ENCODE measurements at regions not wholly inside any gene's neighbourhood (a gene's known extent, or its start where the extent isn't known, plus 50 kb on each side); places are given as distances from the start of the nearest gene placed in this dataset.

DNA sequence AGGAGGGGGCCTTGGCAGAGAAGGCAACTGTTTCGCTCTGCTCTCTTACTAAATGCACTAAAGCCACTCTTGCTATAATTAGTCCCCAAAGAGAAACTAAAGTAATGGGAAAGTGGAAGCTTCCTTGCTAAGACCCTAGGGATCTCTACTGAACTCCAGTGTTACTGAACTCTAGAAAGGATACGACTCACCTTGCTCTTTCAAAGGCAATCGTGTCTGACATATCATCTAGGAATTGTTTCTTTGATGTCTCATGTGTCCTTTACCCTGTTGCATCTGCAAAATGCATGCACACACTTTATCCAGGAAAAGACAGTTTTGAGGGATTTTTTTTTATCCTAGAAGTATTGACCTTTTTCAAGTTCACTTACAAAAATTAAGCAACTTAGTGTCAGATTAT lies 148.1 kb upstream of the FAM9B start:
- no peak for DNase-seq
- no peak overlapping the region for H3K4me3 ChIP-seq
- no peaks in the 10 kb centered on the region for H3K4me1 ChIP-seq (ENCODE audit: low read depth)
- TF ChIP-seq, protein P1, sequence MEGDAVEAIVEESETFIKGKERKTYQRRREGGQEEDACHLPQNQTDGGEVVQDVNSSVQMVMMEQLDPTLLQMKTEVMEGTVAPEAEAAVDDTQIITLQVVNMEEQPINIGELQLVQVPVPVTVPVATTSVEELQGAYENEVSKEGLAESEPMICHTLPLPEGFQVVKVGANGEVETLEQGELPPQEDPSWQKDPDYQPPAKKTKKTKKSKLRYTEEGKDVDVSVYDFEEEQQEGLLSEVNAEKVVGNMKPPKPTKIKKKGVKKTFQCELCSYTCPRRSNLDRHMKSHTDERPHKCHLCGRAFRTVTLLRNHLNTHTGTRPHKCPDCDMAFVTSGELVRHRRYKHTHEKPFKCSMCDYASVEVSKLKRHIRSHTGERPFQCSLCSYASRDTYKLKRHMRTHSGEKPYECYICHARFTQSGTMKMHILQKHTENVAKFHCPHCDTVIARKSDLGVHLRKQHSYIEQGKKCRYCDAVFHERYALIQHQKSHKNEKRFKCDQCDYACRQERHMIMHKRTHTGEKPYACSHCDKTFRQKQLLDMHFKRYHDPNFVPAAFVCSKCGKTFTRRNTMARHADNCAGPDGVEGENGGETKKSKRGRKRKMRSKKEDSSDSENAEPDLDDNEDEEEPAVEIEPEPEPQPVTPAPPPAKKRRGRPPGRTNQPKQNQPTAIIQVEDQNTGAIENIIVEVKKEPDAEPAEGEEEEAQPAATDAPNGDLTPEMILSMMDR (IDR thresholded peaks at IDR 0.05) = no peak
- H3K9me3 ChIP-seq = no peaks in the 10 kb centered on the region
- ATAC-seq = no peak
- no peaks in the 10 kb centered on the region for H3K36me3 ChIP-seq (ENCODE audit: low read depth)
- intact Hi-C loops (cut with DNase I, micrococcal nuclease) = no loop called here

DNA sequence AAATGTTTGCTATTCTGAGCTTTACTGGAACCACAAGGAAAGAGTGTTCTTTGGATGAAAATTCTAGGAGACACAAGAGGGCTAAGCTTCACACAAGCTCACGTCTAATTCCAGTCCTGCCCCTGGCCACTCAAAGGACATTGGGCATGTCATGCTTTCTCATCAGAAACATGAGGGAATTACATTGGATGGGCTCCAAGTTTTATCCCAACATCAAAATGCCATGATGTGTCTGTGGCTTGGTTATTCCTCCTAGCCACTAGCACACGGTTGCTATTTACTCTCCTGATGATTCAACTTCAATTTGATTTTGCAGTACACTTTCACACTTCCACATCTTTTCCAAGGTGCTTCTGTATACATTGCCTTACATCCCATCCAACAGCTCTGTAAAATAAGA lies 149.6 kb upstream of the FAM9B start:
- intact Hi-C loops (cut with DNase I, micrococcal nuclease) = no loop called here
- no peak for ATAC-seq
- DNase-seq = no peak
- H3K4me3 ChIP-seq = no peak overlapping the region
- no peaks in the 10 kb centered on the region for H3K4me1 ChIP-seq (ENCODE audit: low read depth)
- no peaks in the 10 kb centered on the region for H3K36me3 ChIP-seq (ENCODE audit: low read depth)
- no peaks in the 10 kb centered on the region for H3K9me3 ChIP-seq
- TF ChIP-seq, protein P1 (IDR thresholded peaks at IDR 0.05) = no peak

- DNase-seq (no peak), ATAC-seq (no peak)
Observed at GRCh38 chrX:9184211-9184610, 150.3 kb upstream of the FAM9B start.

GRCh38 chrX:9188117-9188516 lies 154.2 kb upstream of the FAM9B start:
- no peaks in the 10 kb centered on the region for H3K4me1 ChIP-seq (ENCODE audit: low read depth)
- ATAC-seq = no peak
- DNase-seq = no peak
- no peaks in the 10 kb centered on the region for H3K9me3 ChIP-seq
- TF ChIP-seq, protein P1 (IDR thresholded peaks at IDR 0.05) = no peak
- H3K36me3 ChIP-seq (ENCODE audit: low read depth) = no peaks in the 10 kb centered on the region
- no peak overlapping the region for H3K4me3 ChIP-seq
- intact Hi-C loops (cut with DNase I, micrococcal nuclease) = no loop called here

More at GRCh38 chrX:9184211-9184610, 150.3 kb upstream of the FAM9B start:
- intact Hi-C loops (cut with DNase I, micrococcal nuclease) = no loop called here
- TF ChIP-seq, protein P1 (IDR thresholded peaks at IDR 0.05) = no peak
- Histone ChIP-seq H3K4me3 (no peak overlapping the region), H3K36me3 (ENCODE audit: low read depth) (no peaks in the 10 kb centered on the region), H3K4me1 (ENCODE audit: low read depth) (no peaks in the 10 kb centered on the region), H3K9me3 (no peaks in the 10 kb centered on the region)

GRCh38 chrX:9189286-9189685 lies 155.4 kb upstream of the FAM9B start:
- H3K4me3 ChIP-seq = no peak overlapping the region
- no peaks in the 10 kb centered on the region for H3K9me3 ChIP-seq
- TF ChIP-seq, protein P1 (IDR thresholded peaks at IDR 0.05) = no peak
- no peaks in the 10 kb centered on the region for H3K4me1 ChIP-seq (ENCODE audit: low read depth)
- no peaks in the 10 kb centered on the region for H3K36me3 ChIP-seq (ENCODE audit: low read depth)
- intact Hi-C loops (cut with DNase I, micrococcal nuclease) = no loop called here
- no peak for DNase-seq
- ATAC-seq = no peak

GRCh38 chrX:9191392-9191791 lies 157.5 kb upstream of the FAM9B start:
- Histone ChIP-seq H3K4me1 (ENCODE audit: low read depth) (no peaks in the 10 kb centered on the region), H3K36me3 (ENCODE audit: low read depth) (no peaks in the 10 kb centered on the region), H3K9me3 (no peaks in the 10 kb centered on the region), H3K4me3 (no peak overlapping the region)
- TF ChIP-seq, protein P1 (IDR thresholded peaks at IDR 0.05) = no peak
- DNase-seq (no peak), ATAC-seq (no peak)
- intact Hi-C loops (cut with DNase I, micrococcal nuclease) = no loop called here

All from mucosa of descending colon (tissue), 3 donors.